Tibial nerve (tissue), 4 donors: ENCODE measurements at regions not wholly inside any gene's neighbourhood (a gene's known extent, or its start where the extent isn't known, plus 50 kb on each side); places are given as distances from the start of the nearest gene placed in this dataset.

Experiments
- DNase-seq, 2 donors: peaks; one replicate each; pipeline ENCODE4 v3.0.0-alpha.2; 2019; ENCODE audit warnings: low spot score in 2 of 2
- H3K27ac ChIP-seq, 4 donors: fragments of 200-600 bp; sonication (generic) in 3 of 4; one replicate each; pipeline ENCODE4 v1.5.1; 2017 to 2019; ENCODE audit warnings: mild to moderate bottlenecking in 1 of 4
- H3K27me3 ChIP-seq, 2 donors: fragments of 200-600 bp; sonication (generic) in 1 of 2; one replicate each; pipeline versions ENCODE4 v1.5.1 to v1.6.0; 2017 to 2019
- H3K36me3 ChIP-seq, 3 donors: fragments of 200-600 bp; sonication (generic); one replicate each; pipeline ENCODE4 v1.5.1; 2018 to 2019
- H3K4me1 ChIP-seq, 4 donors: fragments of 200-600 bp; sonication (generic) in 3 of 4; one replicate each; pipeline ENCODE4 v1.5.1; 2017 to 2019
- H3K4me3 ChIP-seq, 4 donors: fragments of 200-600 bp; sonication (generic) in 3 of 4; one replicate each; pipeline ENCODE4 v1.5.1; 2017 to 2019; ENCODE audit warnings: mild to moderate bottlenecking in 1 of 4, moderate library complexity in 1 of 4
- H3K9me3 ChIP-seq, 4 donors: fragments of 200-600 bp; sonication (generic) in 3 of 4; one replicate each; pipeline ENCODE4 v1.5.1; 2017 to 2019
- EP300 ChIP-seq, 2 donors: sonication (generic); formaldehyde crosslinking; IDR thresholded peaks; one replicate each; pipeline ENCODE4 v1.6.1; 2017; ENCODE audit warnings: antibody characterized with exemption in 2 of 2, mild to moderate bottlenecking in 1 of 2
- POLR2A ChIP-seq, 2 donors: fragments of 450-650 bp; IDR thresholded peaks; one replicate each; pipeline ENCODE4 v1.6.1; 2017; ENCODE audit warnings: antibody characterized with exemption in 2 of 2, mild to moderate bottlenecking in 2 of 2, moderate library complexity in 2 of 2
- WGBS, 2 donors: methylation state at CpG; one replicate each; pipeline ENCODE4 v1.1.5; 2018; 5-methylcytosine and 5-hydroxymethylcytosine counted together
- TF ChIP-seq, protein P1 (sequence below), 5 experiments: fragments of 200-600 bp in 3 of 5; fragments of 450-650 bp in 2 of 5; sonication (generic) in 3 of 5; IDR thresholded peaks; one replicate each; pipeline ENCODE4 v1.5.1; 2016 to 2019; ENCODE audit warnings: antibody characterized with exemption in 5 of 5, mild to moderate bottlenecking in 3 of 5, moderate library complexity in 2 of 5

GRCh38 chr7:136698977-136699376, 169.5 kb upstream of the CHRM2 start:
- TF ChIP-seq EP300 (IDR thresholded peaks at IDR 0.05) (no peak), POLR2A (IDR thresholded peaks at IDR 0.05) (no peak)
- TF ChIP-seq, protein P1, sequence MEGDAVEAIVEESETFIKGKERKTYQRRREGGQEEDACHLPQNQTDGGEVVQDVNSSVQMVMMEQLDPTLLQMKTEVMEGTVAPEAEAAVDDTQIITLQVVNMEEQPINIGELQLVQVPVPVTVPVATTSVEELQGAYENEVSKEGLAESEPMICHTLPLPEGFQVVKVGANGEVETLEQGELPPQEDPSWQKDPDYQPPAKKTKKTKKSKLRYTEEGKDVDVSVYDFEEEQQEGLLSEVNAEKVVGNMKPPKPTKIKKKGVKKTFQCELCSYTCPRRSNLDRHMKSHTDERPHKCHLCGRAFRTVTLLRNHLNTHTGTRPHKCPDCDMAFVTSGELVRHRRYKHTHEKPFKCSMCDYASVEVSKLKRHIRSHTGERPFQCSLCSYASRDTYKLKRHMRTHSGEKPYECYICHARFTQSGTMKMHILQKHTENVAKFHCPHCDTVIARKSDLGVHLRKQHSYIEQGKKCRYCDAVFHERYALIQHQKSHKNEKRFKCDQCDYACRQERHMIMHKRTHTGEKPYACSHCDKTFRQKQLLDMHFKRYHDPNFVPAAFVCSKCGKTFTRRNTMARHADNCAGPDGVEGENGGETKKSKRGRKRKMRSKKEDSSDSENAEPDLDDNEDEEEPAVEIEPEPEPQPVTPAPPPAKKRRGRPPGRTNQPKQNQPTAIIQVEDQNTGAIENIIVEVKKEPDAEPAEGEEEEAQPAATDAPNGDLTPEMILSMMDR (IDR thresholded peaks at IDR 0.05): no peak
- DNase-seq: no peak
- no peak overlapping the region for H3K27ac ChIP-seq

GRCh38 chr7:136698231-136698630, 170.2 kb upstream of the CHRM2 start:
- Histone ChIP-seq H3K4me3 (no peak overlapping the region), H3K9me3 (no peaks in the 10 kb centered on the region), H3K36me3 (no peaks in the 10 kb centered on the region), H3K27ac (no peak overlapping the region), H3K4me1 (no peaks in the 10 kb centered on the region), H3K27me3 (no peaks in the 10 kb centered on the region)
- TF ChIP-seq, protein P1 (IDR thresholded peaks at IDR 0.05): no peak
- TF ChIP-seq POLR2A (IDR thresholded peaks at IDR 0.05) (no peak), EP300 (IDR thresholded peaks at IDR 0.05) (no peak)
- WGBS, 2 donors: 60 to 64% methylated on average over 3 of the region's 3 CpGs
- no peak for DNase-seq

More at GRCh38 chr7:136698977-136699376, 169.5 kb upstream of the CHRM2 start:
- Histone ChIP-seq H3K4me3 (no peak overlapping the region), H3K9me3 (no peaks in the 10 kb centered on the region), H3K27me3 (no peaks in the 10 kb centered on the region), H3K36me3 (no peaks in the 10 kb centered on the region), H3K4me1 (no peaks in the 10 kb centered on the region)
- 66 to 69% methylated on average over 2 of the region's 2 CpGs for WGBS, 2 donors

- H3K27ac ChIP-seq: no peak overlapping the region
- H3K36me3 ChIP-seq: no peaks in the 10 kb centered on the region
- TF ChIP-seq, protein P1 (IDR thresholded peaks at IDR 0.05): no peak
- TF ChIP-seq EP300 (IDR thresholded peaks at IDR 0.05) (no peak), POLR2A (IDR thresholded peaks at IDR 0.05) (no peak)
- 75 to 85% methylated on average over 2 of the region's 2 CpGs for WGBS, 2 donors
- H3K4me1 ChIP-seq: no peaks in the 10 kb centered on the region
- H3K4me3 ChIP-seq: no peak overlapping the region
- H3K9me3 ChIP-seq: no peaks in the 10 kb centered on the region
- no peaks in the 10 kb centered on the region for H3K27me3 ChIP-seq
- DNase-seq: no peak
These were observed 171.2 kb upstream of the CHRM2 start for GRCh38 chr7:136697271-136697670.

- TF ChIP-seq POLR2A (IDR thresholded peaks at IDR 0.05) (no peak), EP300 (IDR thresholded peaks at IDR 0.05) (no peak)
- TF ChIP-seq, protein P1 (IDR thresholded peaks at IDR 0.05): no peak
These were observed 175.0 kb upstream of the CHRM2 start for GRCh38 chr7:136693166-136694119.

GRCh38 chr7:136692221-136692620, 176.2 kb upstream of the CHRM2 start:
- 71 to 80% methylated on average over 3 of the region's 3 CpGs for WGBS, 2 donors
- H3K9me3 ChIP-seq: no peaks in the 10 kb centered on the region
- H3K27ac ChIP-seq: no peak overlapping the region
- TF ChIP-seq, protein P1 (IDR thresholded peaks at IDR 0.05): no peak
- TF ChIP-seq EP300 (IDR thresholded peaks at IDR 0.05): no peak
- TF ChIP-seq POLR2A (IDR thresholded peaks at IDR 0.05): no peak
- H3K27me3 ChIP-seq: no peaks in the 10 kb centered on the region
- H3K36me3 ChIP-seq: no peaks in the 10 kb centered on the region
- no peaks in the 10 kb centered on the region for H3K4me1 ChIP-seq
- no peak for DNase-seq
- no peak overlapping the region for H3K4me3 ChIP-seq

More at GRCh38 chr7:136693166-136694119, 175.0 kb upstream of the CHRM2 start:
- Histone ChIP-seq H3K4me3 (no peak overlapping the region), H3K4me1 (no peaks in the 10 kb centered on the region), H3K27ac (no peak overlapping the region), H3K36me3 (no peaks in the 10 kb centered on the region), H3K9me3 (no peaks in the 10 kb centered on the region), H3K27me3 (no peaks in the 10 kb centered on the region)
- WGBS, 2 donors: 63 to 72% methylated on average over 4 of the region's 4 CpGs
- no peak for DNase-seq
